ENCODE measurements at regions not wholly inside any gene's neighbourhood (a gene's known extent, or its start where the extent isn't known, plus 50 kb on each side); places are given as distances from the start of the nearest gene placed in this dataset.

- intact Hi-C loops (cut with micrococcal nuclease): loop anchor here (5.0 kb wide), 1 partner anchor 577 kb away; no protein-coding TSS in a partner anchor
- CTCF ChIA-PET: interaction anchor here (1.5 to 3.3 kb wide), 2 partner anchors 488 to 576 kb away, joined by 5 to 15 read pairs; no protein-coding TSS in a partner anchor
Observed at GRCh38 chr22:44569561-44569991, 71.5 kb upstream of the RTL6 start.

More at GRCh38 chr22:44569561-44569991, 71.5 kb upstream of the RTL6 start:
- TF ChIP-seq POLR2A (IDR thresholded peaks at IDR 0.05; ENCODE audit: low read depth, low read length) (no peak), MYC (IDR thresholded peaks at IDR 0.05; ENCODE audit: low read depth, low read length) (no peak), CTCF (IDR thresholded peaks at IDR 0.05; ENCODE audit: extremely low read depth in 1 of 2, insufficient read depth in 1 of 2, low read depth in 1 of 2, low read length in 2 of 2) (no peak), JUN (IDR thresholded peaks at IDR 0.05; ENCODE audit: borderline replicate concordance, insufficient read depth, insufficient read length, low read depth) (no peak), EZH2 (IDR thresholded peaks at IDR 0.05; ENCODE audit: borderline replicate concordance, low read depth, low read length, severe bottlenecking) (no peak), GATA2 (IDR thresholded peaks at IDR 0.05; ENCODE audit: insufficient read depth, insufficient read length, low read depth, low read length) (no peak), FOS (IDR thresholded peaks at IDR 0.05; ENCODE audit: borderline replicate concordance, insufficient read depth, low read length) (no peak), MAX (IDR thresholded peaks at IDR 0.05; ENCODE audit: insufficient read depth, insufficient read length) (no peak), POLR2AphosphoS5 (IDR thresholded peaks at IDR 0.05; ENCODE audit: insufficient read depth, low read depth, low read length) (no peak)
- POLR2A ChIA-PET: no interaction called here
- Histone ChIP-seq H3K4me1 (ENCODE audit: control insufficient read depth, extremely low read depth, insufficient read depth, low read length) (no peaks in the 10 kb centered on the region), H3K9me3 (replicated peaks; ENCODE audit: control insufficient read depth, insufficient read depth, low read length) (no peaks in the 10 kb centered on the region), H3K27me3 (ENCODE audit: control insufficient read depth in 2 of 2, insufficient read depth in 2 of 2, low read length in 2 of 2) (no peaks in the 10 kb centered on the region), H3K4me2 (ENCODE audit: insufficient read depth, low read length) (no peak overlapping the region), H3K9ac (replicated peaks; ENCODE audit: extremely low read depth, insufficient read depth, low read length) (no peak overlapping the region), H4K20me1 (replicated peaks; ENCODE audit: control insufficient read depth, extremely low read depth, insufficient read depth, low read length) (no peaks in the 10 kb centered on the region), H2AFZ (ENCODE audit: low read depth, low read length) (no peak overlapping the region), H3K79me2 (ENCODE audit: control insufficient read depth, insufficient read depth, low read length) (no peaks in the 10 kb centered on the region), H3K27ac (ENCODE audit: insufficient read depth, low read depth, low read length) (no peak overlapping the region), H3K36me3 (ENCODE audit: control insufficient read depth in 2 of 2, extremely low read depth in 1 of 2, insufficient read depth in 2 of 2, low read length in 2 of 2) (no peaks in the 10 kb centered on the region), H3K9me1 (replicated peaks; ENCODE audit: control insufficient read depth, extremely low read depth, insufficient read depth, low read length) (no peaks in the 10 kb centered on the region), H3K4me3 (replicated peaks in 1 of 3; ENCODE audit: insufficient read depth in 1 of 3, low read depth in 1 of 3, low read length in 3 of 3) (no peak overlapping the region)
- DNase-seq (ENCODE audit: low read depth, low spot score) (no peak), FAIRE-seq (no peak)
- dilution Hi-C loops (cut with MboI; ENCODE audit: extremely low pct_ligation_motif_present, low sequenced_read_pairs): no loop called here
- BruUV-seq (replicated peaks): no TSS peak

Measured in endothelial cell of umbilical vein (primary cell).